GM18867 (cell line): ENCODE measurements at regions not wholly inside any gene's neighbourhood (a gene's known extent, or its start where the extent isn't known, plus 50 kb on each side); places are given as distances from the start of the nearest gene placed in this dataset.
"Not testable (repeated sequence)": the region's sequence is repeated elsewhere in the genome, so short reads cannot be mapped to it uniquely, and the experiment has no call there.

Experiments
- ATAC-seq: cut with Tn5 transposase; IDR thresholded peaks from one replicate; pipeline ENCODE4 v1.9.1; 2021; ENCODE audit warnings: mild to moderate bottlenecking, moderate library complexity; ENCODE audit not compliant: unreplicated experiment

- no peak for ATAC-seq
Measured at GRCh38 chr3:65177960-65178376, 490.2 kb upstream of the ADAMTS9 start.

GRCh38 chr3:65174713-65175112 lies 486.9 kb upstream of the ADAMTS9 start:
- no peak for ATAC-seq

- no peak for ATAC-seq
Measured at GRCh38 chr3:65173841-65174240, 486.0 kb upstream of the ADAMTS9 start.

- no peak for ATAC-seq
Measured at GRCh38 chr3:65172209-65172608, 484.4 kb upstream of the ADAMTS9 start.

DNA sequence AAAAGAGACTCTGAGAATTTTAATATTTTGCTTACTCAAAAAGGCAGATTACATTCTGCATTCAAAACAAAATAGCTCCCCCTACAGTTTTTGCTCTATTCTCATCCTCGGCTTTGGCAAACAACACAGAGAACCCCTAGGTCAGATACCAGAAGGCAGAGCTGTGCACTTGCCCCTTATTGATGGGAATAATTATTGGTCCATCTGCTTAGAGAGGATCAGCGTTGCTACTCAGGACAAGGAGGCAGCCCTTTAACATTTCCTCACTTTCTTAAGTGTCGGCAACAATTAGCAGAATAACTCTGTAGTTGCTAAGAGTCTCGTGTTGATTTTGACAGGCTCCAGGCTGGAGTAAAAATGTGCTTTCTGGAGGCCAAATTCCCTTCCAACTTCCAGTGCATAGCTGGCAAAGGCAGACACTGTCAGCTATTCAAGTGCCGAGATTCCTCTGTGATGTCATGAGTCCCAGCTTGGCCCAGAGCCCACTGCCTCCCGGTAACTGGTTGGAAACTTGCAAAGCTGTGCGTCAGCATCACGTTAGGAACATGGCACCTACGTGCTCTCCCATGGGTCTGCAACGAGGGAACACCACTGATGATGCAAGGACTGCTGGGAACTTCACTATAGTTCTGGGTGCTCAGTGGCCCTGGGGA lies 482.7 kb upstream of the ADAMTS9 start:
- no peak for ATAC-seq

DNA sequence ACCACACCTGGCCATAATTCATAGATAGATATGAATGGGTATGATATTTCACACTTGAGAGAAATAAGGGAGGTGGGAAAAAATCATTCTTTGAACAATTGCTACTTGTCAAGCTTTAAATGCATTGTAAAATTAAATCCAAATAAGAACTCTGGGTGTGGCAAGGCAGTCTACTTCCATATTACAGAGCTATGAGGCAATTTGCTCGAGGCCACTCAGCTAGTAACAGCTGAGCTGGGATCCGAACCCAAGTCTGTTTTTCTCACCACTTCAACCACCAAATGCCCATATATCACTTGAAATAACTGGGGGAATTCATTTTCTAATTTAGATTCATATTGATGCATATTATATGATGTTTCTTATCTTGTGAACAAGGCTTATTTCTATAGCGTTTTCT lies 482.2 kb upstream of the ADAMTS9 start:
- ATAC-seq = no peak

- ATAC-seq = no peak
Measured at GRCh38 chr3:65168547-65168946, 480.7 kb upstream of the ADAMTS9 start.

DNA sequence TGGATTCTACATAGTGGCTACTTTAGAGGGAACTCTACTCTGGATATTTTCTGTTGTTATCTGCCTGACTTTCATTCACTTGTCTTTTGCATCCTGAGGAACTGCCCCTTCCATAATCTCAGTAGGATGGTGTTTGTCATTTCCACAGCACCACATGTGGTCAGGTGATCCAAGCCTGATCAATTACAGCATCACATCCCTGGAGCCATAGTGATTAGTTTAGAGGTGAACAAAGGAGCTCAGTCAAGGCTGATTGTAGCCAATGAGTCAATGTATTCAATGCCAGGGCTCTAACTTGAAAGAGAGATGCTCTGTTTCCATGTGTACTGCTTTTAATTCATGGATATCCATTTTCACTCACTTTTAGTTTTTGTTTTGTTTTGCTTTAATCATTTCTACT lies 478.7 kb upstream of the ADAMTS9 start:
- ATAC-seq = no peak

DNA sequence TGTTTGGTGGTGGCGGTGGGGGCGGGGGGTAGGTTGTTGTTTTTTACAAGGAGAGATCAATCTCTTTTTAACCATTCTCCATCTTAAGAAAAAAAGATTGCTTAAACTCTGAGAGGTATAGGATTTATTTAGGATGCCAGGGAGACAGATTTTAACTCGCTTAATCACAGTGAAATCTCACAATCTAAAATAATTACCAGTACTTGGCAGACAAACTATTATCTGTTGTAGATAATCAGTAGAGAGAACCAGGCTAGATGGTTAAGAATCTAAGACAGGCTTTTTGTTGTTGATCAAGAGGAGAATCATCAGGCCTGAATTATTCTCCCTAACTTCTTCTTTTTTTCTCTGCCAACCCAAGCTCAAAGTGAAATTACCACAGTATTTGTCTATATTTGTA lies 470.2 kb upstream of the ADAMTS9 start:
- no peak for ATAC-seq

GRCh38 chr3:65153850-65154512 lies 466.2 kb upstream of the ADAMTS9 start:
- ATAC-seq = no peak

- no peak for ATAC-seq
Measured at GRCh38 chr3:65151666-65152065, 463.9 kb upstream of the ADAMTS9 start.

DNA sequence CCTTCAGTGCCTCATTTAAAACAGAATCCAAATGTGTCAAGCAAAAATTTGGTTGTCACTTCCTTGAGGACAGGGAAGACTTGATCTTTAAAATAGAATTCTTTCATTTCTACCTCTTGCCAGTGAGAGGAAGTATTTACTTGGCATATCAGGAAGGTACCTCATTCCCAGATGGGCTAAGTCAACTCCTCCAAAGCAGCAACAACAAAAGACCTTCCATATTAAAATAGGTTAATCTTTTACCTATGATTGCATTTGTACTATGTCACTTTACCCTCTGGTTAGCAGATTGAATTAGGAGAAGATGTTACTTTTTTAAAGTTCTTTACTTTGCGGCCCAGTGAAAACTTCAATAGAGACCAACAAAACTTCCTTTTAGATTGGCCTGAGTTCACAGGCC lies 462.1 kb upstream of the ADAMTS9 start:
- no peak for ATAC-seq

DNA sequence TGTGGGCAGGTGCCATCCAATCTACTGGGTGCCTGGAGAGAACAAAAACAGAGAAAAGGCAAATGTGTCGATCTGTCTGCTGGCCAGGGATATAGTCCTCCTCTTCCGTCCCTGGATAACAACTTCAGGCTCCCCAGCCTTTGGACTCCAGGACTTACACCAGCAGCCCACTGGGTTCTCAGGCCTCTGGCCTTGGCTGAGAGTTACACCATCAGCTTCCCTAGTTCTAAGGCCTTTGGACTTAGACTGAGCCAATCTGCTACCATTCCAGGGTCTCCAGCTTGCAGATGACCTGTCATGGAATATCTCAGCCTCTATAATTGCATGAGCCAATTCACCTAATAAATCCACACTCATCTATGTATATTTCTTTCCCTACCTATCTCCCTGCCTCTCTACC lies 460.9 kb upstream of the ADAMTS9 start:
- no peak for ATAC-seq

GRCh38 chr3:65146179-65146578 lies 458.4 kb upstream of the ADAMTS9 start:
- no peak for ATAC-seq

GRCh38 chr3:65145680-65146079 lies 457.9 kb upstream of the ADAMTS9 start:
- no peak for ATAC-seq

DNA sequence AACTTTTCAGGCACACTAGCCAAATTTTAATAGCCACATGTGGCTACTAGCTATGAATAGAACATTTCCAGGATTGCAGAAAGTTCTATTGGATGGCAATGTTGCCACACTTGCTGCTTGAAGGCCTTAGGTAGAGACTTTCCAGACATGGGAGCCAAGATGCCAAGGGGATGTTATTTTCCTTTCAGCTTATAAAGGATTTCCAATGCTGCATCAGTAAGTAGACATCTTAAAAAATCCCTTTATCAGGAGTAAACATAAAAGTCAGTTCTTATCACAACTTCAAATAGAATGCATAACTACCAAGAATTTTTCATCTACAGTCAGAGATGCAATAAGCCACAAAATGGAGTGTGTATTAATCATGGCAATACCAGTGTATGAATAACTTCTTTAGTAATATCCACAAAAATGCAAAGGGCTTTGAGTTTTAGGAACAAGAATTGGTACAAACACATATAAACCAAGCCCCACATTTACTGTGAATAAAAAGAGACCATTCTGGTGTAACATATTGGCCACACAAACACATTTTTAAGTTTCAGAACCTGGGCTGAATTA lies 457.1 kb upstream of the ADAMTS9 start:
- no peak for ATAC-seq

DNA sequence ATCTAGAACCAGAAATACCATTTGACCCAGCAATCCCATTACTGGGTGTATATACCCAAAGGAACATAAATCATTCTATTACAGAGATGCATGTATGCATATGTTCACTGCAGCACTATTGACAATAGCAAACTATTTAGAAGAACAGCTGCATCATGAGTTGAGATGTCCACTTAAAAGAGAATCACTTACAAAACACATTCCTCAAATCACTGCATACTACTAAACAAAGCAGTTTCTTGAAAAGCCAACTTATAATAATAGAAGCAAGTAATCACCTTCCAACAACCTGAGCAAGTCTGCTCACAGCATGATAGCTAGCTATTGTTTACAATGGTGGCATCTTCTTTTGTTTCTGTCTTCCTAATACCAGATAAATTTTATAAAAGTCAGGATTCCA lies 454.7 kb upstream of the ADAMTS9 start:
- ATAC-seq = no peak

GRCh38 chr3:65138556-65138955 lies 450.8 kb upstream of the ADAMTS9 start:
- no peak for ATAC-seq

DNA sequence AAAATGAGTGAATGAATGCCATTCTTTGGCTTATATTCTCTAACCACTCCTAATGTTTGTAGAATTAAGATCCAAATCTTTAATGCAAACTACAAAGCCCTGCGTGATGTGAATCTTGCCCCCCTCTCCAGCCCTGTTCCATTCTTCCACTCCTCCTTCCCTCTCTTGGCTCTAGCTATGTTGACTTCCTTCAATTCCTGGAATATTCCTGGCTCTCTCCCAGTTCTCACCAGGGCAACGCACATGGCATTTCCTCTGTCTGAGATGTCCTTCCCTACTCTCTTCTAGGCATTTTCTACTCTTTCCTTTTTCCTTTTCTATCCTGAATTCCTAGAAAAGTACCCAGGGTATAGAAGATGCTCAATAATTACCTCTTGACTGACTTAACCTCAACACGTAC lies 446.0 kb upstream of the ADAMTS9 start:
- ATAC-seq = not testable (repeated sequence)

DNA sequence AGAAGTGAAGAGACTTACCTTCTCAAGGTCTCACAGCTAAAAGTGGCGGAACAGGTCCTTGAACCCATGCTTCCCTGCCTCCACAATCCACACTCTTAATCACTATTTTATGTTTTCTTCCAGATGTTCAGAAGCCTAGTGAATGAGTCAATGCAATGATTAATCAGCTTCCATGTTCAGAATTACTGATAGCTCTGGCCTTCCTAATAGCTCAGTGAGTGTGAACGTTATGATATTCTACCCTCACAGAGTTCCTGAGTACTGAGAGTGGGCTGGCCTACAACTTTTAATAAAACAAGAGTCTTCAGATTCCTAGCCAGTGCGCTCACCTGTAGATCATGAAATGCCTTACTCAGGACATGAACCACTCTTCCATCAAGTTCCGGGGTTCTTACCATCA lies 443.0 kb upstream of the ADAMTS9 start:
- ATAC-seq = no peak

DNA sequence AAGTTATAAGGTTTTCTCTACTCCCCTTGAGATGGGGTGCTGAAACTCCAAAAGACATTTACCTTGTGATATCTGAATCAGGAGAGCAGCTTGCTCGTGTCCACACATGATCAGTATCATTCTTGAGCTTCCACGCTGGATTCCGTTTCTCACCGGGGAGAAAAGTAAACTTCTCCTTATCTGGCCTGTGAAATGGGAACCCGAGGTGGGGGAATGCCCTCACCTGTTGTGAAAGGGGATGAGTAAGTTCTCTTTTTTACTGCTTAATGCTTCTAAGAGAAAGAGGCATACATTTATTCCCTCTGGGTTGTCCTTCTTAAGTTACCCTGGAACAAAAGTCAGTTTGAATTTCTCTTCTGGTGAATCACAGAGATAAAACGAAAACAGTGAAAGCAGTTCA lies 440.5 kb upstream of the ADAMTS9 start:
- no peak for ATAC-seq
